Adrenal gland (tissue), 9 donors: ENCODE measurements at regions not wholly inside any gene's neighbourhood (a gene's known extent, or its start where the extent isn't known, plus 50 kb on each side); places are given as distances from the start of the nearest gene placed in this dataset.

ENCODE experiments used
- DNase-seq, 7 donors: peaks; one replicate each; pipeline ENCODE4 v3.0.0-alpha.2; 2019 to 2020
- H3K27ac ChIP-seq, 5 donors: fragments of 200-600 bp; sonication (generic) in 4 of 5; 1 replicate in 3 of 5; 2 replicates in 2 of 5; pipeline versions ENCODE4 v1.5.1 to v1.8.0; 2016 to 2020; ENCODE audit warnings: mild to moderate bottlenecking in 1 of 5
- H3K27me3 ChIP-seq: fragments of 200-600 bp; 2 replicates; pipeline ENCODE4 v1.8.0; 2021
- H3K36me3 ChIP-seq, 2 donors: fragments of 200-600 bp; replicated peaks in 1 of 2; 1 replicate in 1 of 2; 2 replicates in 1 of 2; pipeline versions ENCODE4 v1.5.1 to v1.8.0; 2018 to 2022
- H3K4me1 ChIP-seq, 2 donors: fragments of 200-600 bp; replicated peaks in 1 of 2; 1 replicate in 1 of 2; 2 replicates in 1 of 2; pipeline versions ENCODE4 v1.5.1 to v1.8.0; 2018 to 2021
- H3K4me3 ChIP-seq, 4 donors: fragments of 200-600 bp; sonication (generic) in 3 of 4; one replicate each; pipeline ENCODE4 v1.5.1; 2016 to 2018
- H3K9me3 ChIP-seq, 3 donors: fragments of 200-600 bp; sonication (generic) in 1 of 3; replicated peaks in 1 of 3; 1 replicate in 2 of 3; 2 replicates in 1 of 3; pipeline versions ENCODE4 v1.5.1 to v1.8.0; 2016 to 2021
- CTCF ChIP-seq, 6 experiments: fragments of 450-650 bp in 4 of 6; fragments of 200-600 bp in 2 of 6; sonication (generic) in 1 of 6; IDR thresholded peaks; 1 replicate in 5 of 6; 2 replicates in 1 of 6; pipeline versions ENCODE4 v1.5.1 to v1.8.0; 2016 to 2021; ENCODE audit warnings: antibody characterized with exemption in 6 of 6, mild to moderate bottlenecking in 2 of 6, moderate library complexity in 1 of 6
- POLR2A ChIP-seq, 2 donors: fragments of 450-650 bp; IDR thresholded peaks; one replicate each; pipeline ENCODE4 v1.6.1; 2017; ENCODE audit warnings: antibody characterized with exemption in 2 of 2, mild to moderate bottlenecking in 2 of 2, moderate library complexity in 1 of 2
- WGBS, 4 donors: extraction: QIAGEN DNeasy Blood & Tissue Kit in 2 of 4; methylation state at CpG; one replicate each; pipeline versions ENCODE4 v1.1.5 to v1.1.7; 2013 to 2017; 5-methylcytosine and 5-hydroxymethylcytosine counted together
- intact Hi-C, 2 donors: fragments of 100-400 bp; cut with DNase I; formaldehyde crosslinking; loops; one replicate each; pipeline versions ENCODE4 v1.14.1 to v1.15.0; 2022 to 2023
- donor health status: healthy with polysubstance abuse.
- donor health status: Bipolar disorder and iron deficiency.
- donor health status: DM: yes; HTN: yes; CAD: no.
- donor health status: DM: no; HTN: no; CAD: no.
- donor health status: DM: no; HTN: no; CAD: no.

- no peak overlapping the region for H3K4me3 ChIP-seq
- no peak for TF ChIP-seq CTCF (IDR thresholded peaks at IDR 0.05)
- TF ChIP-seq POLR2A (IDR thresholded peaks at IDR 0.05): no peak
- no peak for DNase-seq
- no peaks in the 10 kb centered on the region for H3K27me3 ChIP-seq
- intact Hi-C loops: no loop called here
- H3K36me3 ChIP-seq: no peaks in the 10 kb centered on the region
- no peaks in the 10 kb centered on the region for H3K9me3 ChIP-seq
- H3K4me1 ChIP-seq: no peaks in the 10 kb centered on the region
- 86 to 95% (median 87%) methylated on average over 3 of the region's 3 CpGs for WGBS, 4 donors
- H3K27ac ChIP-seq: no peak overlapping the region
Observed at GRCh38 chr9:17856995-17857394, 278.1 kb downstream of the SH3GL2 start.

GRCh38 chr9:17859228-17859627, 280.4 kb downstream of the SH3GL2 start:
- Histone ChIP-seq H3K27me3 (no peaks in the 10 kb centered on the region), H3K4me3 (no peak overlapping the region), H3K9me3 (no peaks in the 10 kb centered on the region), H3K4me1 (no peaks in the 10 kb centered on the region), H3K36me3 (no peaks in the 10 kb centered on the region), H3K27ac (no peak overlapping the region)
- intact Hi-C loops: no loop called here
- no peak for DNase-seq
- no peak for TF ChIP-seq POLR2A (IDR thresholded peaks at IDR 0.05)
- no peak for TF ChIP-seq CTCF (IDR thresholded peaks at IDR 0.05)
- 13 to 51% (median 36%) methylated on average over 2 to 3 of the region's 3 CpGs for WGBS, 4 donors

GRCh38 chr9:17859987-17860386, 281.1 kb downstream of the SH3GL2 start:
- WGBS, 4 donors: 75 to 85% (median 80%) methylated on average over 4 of the region's 4 CpGs
- no peak for TF ChIP-seq CTCF (IDR thresholded peaks at IDR 0.05)
- no peak for TF ChIP-seq POLR2A (IDR thresholded peaks at IDR 0.05)
- intact Hi-C loops: no loop called here

GRCh38 chr9:17862101-17862500, 283.2 kb downstream of the SH3GL2 start:
- no peaks in the 10 kb centered on the region for H3K36me3 ChIP-seq
- no peaks in the 10 kb centered on the region for H3K9me3 ChIP-seq
- H3K4me1 ChIP-seq: no peaks in the 10 kb centered on the region
- 58 to 77% (median 66%) methylated on average over 3 to 4 of the region's 4 CpGs for whole genome bisulfite sequencing, 4 donors
- no peak for TF ChIP-seq CTCF (IDR thresholded peaks at IDR 0.05)
- no peak for TF ChIP-seq POLR2A (IDR thresholded peaks at IDR 0.05)
- no peak overlapping the region for H3K27ac ChIP-seq
- intact Hi-C loops: no loop called here
- H3K27me3 ChIP-seq: no peaks in the 10 kb centered on the region
- H3K4me3 ChIP-seq: no peak overlapping the region
- DNase-seq: no peak

More at GRCh38 chr9:17859987-17860386, 281.1 kb downstream of the SH3GL2 start:
- Histone ChIP-seq H3K4me1 (no peaks in the 10 kb centered on the region), H3K9me3 (no peaks in the 10 kb centered on the region), H3K27me3 (no peaks in the 10 kb centered on the region), H3K27ac (no peak overlapping the region), H3K4me3 (no peak overlapping the region), H3K36me3 (no peaks in the 10 kb centered on the region)
- no peak for DNase-seq
